Upper lobe of left lung (tissue), 6 donors: ENCODE measurements at regions not wholly inside any gene's neighbourhood (a gene's known extent, or its start where the extent isn't known, plus 50 kb on each side); places are given as distances from the start of the nearest gene placed in this dataset.

Experiments used
- ATAC-seq, 2 donors: fragments of 200-7000 bp; cut with Tn5 transposase; one replicate each; pipeline ENCODE4 v1.9.1; 2022; ENCODE audit warnings: mild to moderate bottlenecking in 2 of 2, moderate library complexity in 2 of 2; ENCODE audit not compliant: low FRiP score in 2 of 2
- DNase-seq, 2 donors: peaks; one replicate each; pipeline ENCODE4 v3.0.0-alpha.2; 2019 to 2020
- H3K27ac ChIP-seq, 4 donors: fragments of 200-600 bp; sonication (generic); one replicate each; pipeline ENCODE4 v1.5.1; 2016 to 2019
- H3K27me3 ChIP-seq, 4 donors: fragments of 200-600 bp; sonication (generic); one replicate each; pipeline ENCODE4 v1.5.1; 2017 to 2019
- H3K36me3 ChIP-seq, 4 donors: fragments of 200-600 bp; sonication (generic); one replicate each; pipeline ENCODE4 v1.5.1; 2016 to 2019
- H3K4me1 ChIP-seq, 4 donors: fragments of 200-600 bp; sonication (generic); one replicate each; pipeline ENCODE4 v1.5.1; 2018 to 2019
- H3K4me3 ChIP-seq, 4 donors: fragments of 200-600 bp; sonication (generic); one replicate each; pipeline ENCODE4 v1.5.1; 2017 to 2019; ENCODE audit warnings: mild to moderate bottlenecking in 2 of 4, moderate library complexity in 1 of 4
- H3K9me3 ChIP-seq, 4 donors: fragments of 200-600 bp; sonication (generic); one replicate each; pipeline ENCODE4 v1.5.1; 2018 to 2019
- EP300 ChIP-seq, 4 donors: sonication (generic); formaldehyde crosslinking; IDR thresholded peaks; one replicate each; pipeline ENCODE4 v1.5.1; 2017; ENCODE audit warnings: antibody characterized with exemption in 4 of 4, control low read depth in 2 of 4
- POLR2A ChIP-seq, 4 donors: fragments of 450-650 bp; IDR thresholded peaks; one replicate each; pipeline ENCODE4 v1.5.1; 2016 to 2017; ENCODE audit warnings: antibody characterized with exemption in 4 of 4, mild to moderate bottlenecking in 2 of 4
- POLR2AphosphoS5 ChIP-seq, 2 donors: sonication (generic); formaldehyde crosslinking; IDR thresholded peaks; one replicate each; pipeline ENCODE4 v1.5.1; 2017; ENCODE audit warnings: antibody characterized with exemption in 2 of 2
- WGBS, 2 donors: methylation state at CpG; one replicate each; pipeline ENCODE4 v1.1.5; 2017 to 2018; 5-methylcytosine and 5-hydroxymethylcytosine counted together
- TF ChIP-seq, protein P1 (sequence below), 6 experiments: fragments of 450-650 bp in 4 of 6; fragments of 200-600 bp in 2 of 6; sonication (generic) in 2 of 6; IDR thresholded peaks; one replicate each; pipeline ENCODE4 v1.5.1; 2016 to 2019; ENCODE audit warnings: antibody characterized with exemption in 6 of 6
- donor health status: DM: no; HTN: no; CAD: no; lungs with moderate emphysema.
- donor health status: DM: no; HTN: yes; CAD: no; lungs with severe emphysema.

DNA sequence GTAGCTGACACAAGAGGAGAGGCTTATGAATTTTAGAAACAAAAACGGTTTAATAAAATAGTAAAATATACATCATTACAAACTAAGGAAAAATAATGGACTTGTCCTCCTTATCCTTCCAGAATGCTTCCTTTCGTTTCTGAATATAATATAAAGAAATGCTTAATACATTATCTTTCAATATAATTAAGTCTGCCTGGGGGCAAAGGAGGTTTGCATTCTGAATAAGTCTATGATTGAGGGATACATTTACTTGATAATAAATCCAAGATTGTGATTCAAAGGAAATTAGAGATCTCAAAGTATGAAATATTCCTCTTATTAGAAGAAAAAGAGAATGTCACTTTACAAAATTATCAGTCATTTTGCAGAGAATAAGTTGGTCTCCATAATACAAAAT is 386.5 kb downstream of the SPATA31D1 start:
- ATAC-seq (no peak), DNase-seq (no peak)
- TF ChIP-seq, protein P1, sequence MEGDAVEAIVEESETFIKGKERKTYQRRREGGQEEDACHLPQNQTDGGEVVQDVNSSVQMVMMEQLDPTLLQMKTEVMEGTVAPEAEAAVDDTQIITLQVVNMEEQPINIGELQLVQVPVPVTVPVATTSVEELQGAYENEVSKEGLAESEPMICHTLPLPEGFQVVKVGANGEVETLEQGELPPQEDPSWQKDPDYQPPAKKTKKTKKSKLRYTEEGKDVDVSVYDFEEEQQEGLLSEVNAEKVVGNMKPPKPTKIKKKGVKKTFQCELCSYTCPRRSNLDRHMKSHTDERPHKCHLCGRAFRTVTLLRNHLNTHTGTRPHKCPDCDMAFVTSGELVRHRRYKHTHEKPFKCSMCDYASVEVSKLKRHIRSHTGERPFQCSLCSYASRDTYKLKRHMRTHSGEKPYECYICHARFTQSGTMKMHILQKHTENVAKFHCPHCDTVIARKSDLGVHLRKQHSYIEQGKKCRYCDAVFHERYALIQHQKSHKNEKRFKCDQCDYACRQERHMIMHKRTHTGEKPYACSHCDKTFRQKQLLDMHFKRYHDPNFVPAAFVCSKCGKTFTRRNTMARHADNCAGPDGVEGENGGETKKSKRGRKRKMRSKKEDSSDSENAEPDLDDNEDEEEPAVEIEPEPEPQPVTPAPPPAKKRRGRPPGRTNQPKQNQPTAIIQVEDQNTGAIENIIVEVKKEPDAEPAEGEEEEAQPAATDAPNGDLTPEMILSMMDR (IDR thresholded peaks at IDR 0.05) = no peak
- TF ChIP-seq POLR2AphosphoS5 (IDR thresholded peaks at IDR 0.05) = no peak
- no peak for TF ChIP-seq EP300 (IDR thresholded peaks at IDR 0.05)
- no peak for TF ChIP-seq POLR2A (IDR thresholded peaks at IDR 0.05)
- Histone ChIP-seq H3K4me3 (no peak overlapping the region), H3K27ac (no peak overlapping the region), H3K4me1 (no peaks in the 10 kb centered on the region), H3K9me3 (no peaks in the 10 kb centered on the region), H3K36me3 (no peaks in the 10 kb centered on the region), H3K27me3 (no peaks in the 10 kb centered on the region)
- 84 to 85% methylated on average over 2 of the region's 2 CpGs for whole genome bisulfite sequencing, 2 donors

DNA sequence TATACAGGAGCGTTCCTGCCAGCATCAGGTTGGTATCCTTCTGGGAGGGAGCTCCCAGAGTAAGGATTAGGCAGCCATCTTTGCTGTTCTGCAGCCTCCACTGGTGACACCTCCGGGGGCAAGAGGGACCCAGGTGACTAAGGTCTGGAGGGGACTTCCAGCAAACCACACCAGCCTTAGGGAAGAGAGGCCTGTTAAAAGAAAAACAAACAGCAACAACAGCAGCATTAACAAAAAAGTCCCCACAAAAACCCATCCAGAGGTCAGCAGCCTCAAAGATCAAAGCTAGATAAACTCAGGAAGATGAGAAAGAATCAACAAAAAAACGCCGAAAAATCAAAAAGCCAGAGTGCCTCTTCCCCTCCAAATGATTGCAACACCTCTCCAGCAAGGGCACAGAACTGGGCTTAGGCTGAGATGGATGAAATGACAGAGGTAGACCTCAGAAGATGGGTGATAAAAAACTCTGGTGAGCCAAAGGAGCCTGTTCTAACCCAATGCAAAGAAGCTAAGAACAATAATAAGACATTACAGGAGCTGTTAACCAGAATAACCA is 388.2 kb downstream of the SPATA31D1 start:
- H3K27me3 ChIP-seq = no peaks in the 10 kb centered on the region
- TF ChIP-seq EP300 (IDR thresholded peaks at IDR 0.05) (no peak), POLR2AphosphoS5 (IDR thresholded peaks at IDR 0.05) (no peak), POLR2A (IDR thresholded peaks at IDR 0.05) (no peak)
- TF ChIP-seq, protein P1 (IDR thresholded peaks at IDR 0.05) = no peak
- ATAC-seq = no peak
- no peak for DNase-seq
- no peak overlapping the region for H3K4me3 ChIP-seq
- no peaks in the 10 kb centered on the region for H3K9me3 ChIP-seq
- no peak overlapping the region for H3K27ac ChIP-seq
- 84 to 91% methylated on average over 4 of the region's 4 CpGs for WGBS, 2 donors
- H3K36me3 ChIP-seq = no peaks in the 10 kb centered on the region
- H3K4me1 ChIP-seq = no peaks in the 10 kb centered on the region

DNA sequence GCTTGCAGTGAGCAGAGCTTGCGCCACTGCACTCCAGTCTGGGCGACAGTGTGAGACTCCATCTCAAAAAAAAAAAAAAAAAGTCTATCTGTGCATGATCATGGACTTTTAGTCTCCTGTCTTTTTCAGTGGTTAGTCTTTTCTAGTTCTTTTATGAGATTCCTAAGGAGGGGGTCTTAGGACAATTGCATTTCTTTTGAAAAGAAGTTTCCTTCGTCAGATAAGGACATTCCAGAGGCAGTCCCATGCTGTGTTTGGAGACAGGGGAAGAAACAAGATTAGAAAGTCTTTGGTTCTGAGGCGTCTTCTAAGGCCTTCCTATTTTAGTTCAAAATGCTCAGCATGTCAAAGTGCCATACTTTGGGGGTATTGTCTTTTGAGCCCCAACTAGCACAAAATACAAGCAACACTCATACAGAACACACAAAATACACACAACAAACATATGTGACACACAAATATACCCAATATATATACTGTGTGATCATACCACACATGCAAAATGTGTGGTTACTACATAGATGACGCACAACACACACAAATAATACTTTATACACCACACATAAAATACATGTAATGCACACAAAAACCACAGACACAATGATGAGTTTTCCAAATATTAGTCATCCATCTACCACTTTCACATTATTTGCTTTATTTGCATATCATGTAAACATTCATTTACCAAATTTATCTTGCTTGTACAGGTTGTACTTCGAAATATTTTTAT is 394.5 kb downstream of the SPATA31D1 start:
- DNase-seq (no peak), ATAC-seq (no peak)
- Histone ChIP-seq H3K4me1 (no peaks in the 10 kb centered on the region), H3K27me3 (no peaks in the 10 kb centered on the region), H3K9me3 (no peaks in the 10 kb centered on the region), H3K4me3 (no peak overlapping the region), H3K36me3 (no peaks in the 10 kb centered on the region), H3K27ac (no peak overlapping the region)
- TF ChIP-seq, protein P1 (IDR thresholded peaks at IDR 0.05) = no peak
- no peak for TF ChIP-seq POLR2AphosphoS5 (IDR thresholded peaks at IDR 0.05)
- TF ChIP-seq EP300 (IDR thresholded peaks at IDR 0.05) = no peak
- TF ChIP-seq POLR2A (IDR thresholded peaks at IDR 0.05) = no peak
- 81 to 92% methylated on average over 6 of the region's 6 CpGs for WGBS, 2 donors

DNA sequence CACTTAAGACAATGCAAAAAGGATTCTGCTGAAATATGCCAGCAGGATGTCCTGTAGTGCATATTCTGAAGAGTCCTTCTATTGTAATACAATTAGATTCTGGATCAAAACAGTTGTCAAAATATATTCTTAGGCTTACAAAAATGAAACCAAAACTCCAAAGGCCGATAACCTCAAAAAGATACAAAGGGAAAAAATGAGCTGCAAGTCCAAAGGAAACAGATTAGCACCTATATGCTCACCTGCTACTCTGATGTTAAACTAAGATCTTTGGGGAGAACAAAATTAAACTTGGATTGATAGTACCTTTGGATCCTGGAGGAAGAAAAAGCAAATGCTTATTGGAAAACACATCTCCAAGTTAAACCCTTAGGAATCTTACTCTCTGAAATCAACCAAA is 397.1 kb downstream of the SPATA31D1 start:
- Histone ChIP-seq H3K9me3 (no peaks in the 10 kb centered on the region), H3K4me1 (no peaks in the 10 kb centered on the region), H3K27me3 (no peaks in the 10 kb centered on the region), H3K4me3 (no peak overlapping the region), H3K36me3 (no peaks in the 10 kb centered on the region), H3K27ac (no peak overlapping the region)
- whole genome bisulfite sequencing, 2 donors = 65 to 66% methylated on average over 1 of the region's 1 CpG
- DNase-seq (no peak), ATAC-seq (no peak)
- no peak for TF ChIP-seq POLR2AphosphoS5 (IDR thresholded peaks at IDR 0.05)
- TF ChIP-seq EP300 (IDR thresholded peaks at IDR 0.05) = no peak
- TF ChIP-seq, protein P1 (IDR thresholded peaks at IDR 0.05) = no peak
- TF ChIP-seq POLR2A (IDR thresholded peaks at IDR 0.05) = no peak

DNA sequence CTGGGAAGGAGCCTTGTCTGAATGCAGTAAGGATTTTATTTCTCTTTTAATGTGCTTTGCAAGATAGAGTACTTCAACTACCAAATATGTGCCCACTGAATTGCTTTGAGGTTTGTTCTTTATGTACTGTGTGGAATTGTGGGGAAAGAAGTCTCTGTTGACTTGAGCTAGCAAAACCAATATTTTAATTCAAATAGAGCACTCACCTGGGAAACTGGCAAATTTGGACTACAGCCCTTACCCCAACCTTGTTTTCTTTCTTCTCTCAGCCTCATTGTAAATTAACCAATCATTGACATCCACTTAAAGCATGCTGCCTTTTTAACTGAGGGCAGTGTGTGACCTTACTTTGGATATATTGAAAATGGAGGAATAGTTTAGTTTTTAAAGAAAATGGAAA is 409.0 kb downstream of the SPATA31D1 start:
- DNase-seq (no peak), ATAC-seq (no peak)
- no peak overlapping the region for H3K4me3 ChIP-seq
- H3K27me3 ChIP-seq = no peaks in the 10 kb centered on the region
- no peaks in the 10 kb centered on the region for H3K9me3 ChIP-seq
- H3K4me1 ChIP-seq = no peaks in the 10 kb centered on the region
- H3K36me3 ChIP-seq = no peaks in the 10 kb centered on the region
- TF ChIP-seq POLR2AphosphoS5 (IDR thresholded peaks at IDR 0.05) (no peak), EP300 (IDR thresholded peaks at IDR 0.05) (no peak), POLR2A (IDR thresholded peaks at IDR 0.05) (no peak)
- TF ChIP-seq, protein P1 (IDR thresholded peaks at IDR 0.05) = no peak
- no peak overlapping the region for H3K27ac ChIP-seq
